GM18499 (cell line): ENCODE measurements at regions not wholly inside any gene's neighbourhood (a gene's known extent, or its start where the extent isn't known, plus 50 kb on each side); places are given as distances from the start of the nearest gene placed in this dataset.

Experiments used
- ATAC-seq: cut with Tn5 transposase; IDR thresholded peaks from one replicate; pipeline ENCODE4 v1.9.1; 2021; ENCODE audit warnings: moderate number of reproducible peaks; ENCODE audit not compliant: insufficient read depth, unreplicated experiment

DNA sequence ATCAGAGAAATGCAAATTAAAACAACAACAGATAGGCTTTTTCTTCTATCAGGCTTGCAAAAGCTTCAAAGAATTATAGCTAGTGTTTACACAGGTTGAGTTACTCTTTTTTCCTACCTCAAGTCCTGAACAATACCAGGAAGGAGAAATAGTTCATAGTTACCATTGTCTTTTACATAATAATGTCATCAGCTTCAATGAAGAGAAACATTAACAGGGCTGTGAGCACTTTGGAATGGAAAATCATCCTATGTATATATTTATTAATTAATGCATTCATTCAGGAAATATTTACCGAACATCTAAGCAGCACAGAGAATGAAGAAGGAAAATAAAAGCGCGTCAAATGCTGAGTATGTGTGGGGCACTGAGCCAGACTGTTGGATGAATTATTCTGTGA lies 197.3 kb downstream of the ZBTB18 start:
- no peak for ATAC-seq

DNA sequence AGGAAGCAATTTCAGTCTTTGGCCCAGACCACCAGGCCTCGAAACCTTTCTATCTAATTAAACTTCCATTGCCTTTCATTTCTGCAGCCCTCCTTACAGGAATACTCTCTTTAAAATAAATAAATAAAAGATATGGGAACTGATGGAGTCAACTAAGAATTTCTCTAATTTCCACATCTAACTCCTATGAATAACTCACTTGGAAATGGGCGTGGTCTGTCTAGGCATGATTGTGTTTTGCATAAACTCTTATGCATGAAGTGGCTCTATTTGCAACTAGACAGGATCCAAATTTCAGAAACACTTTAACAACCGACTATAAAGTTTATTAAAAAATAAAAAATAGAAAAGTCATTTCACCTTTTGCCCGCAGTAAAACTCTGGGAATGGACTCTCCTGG lies 199.5 kb downstream of the ADSS2 start:
- no peak for ATAC-seq

DNA sequence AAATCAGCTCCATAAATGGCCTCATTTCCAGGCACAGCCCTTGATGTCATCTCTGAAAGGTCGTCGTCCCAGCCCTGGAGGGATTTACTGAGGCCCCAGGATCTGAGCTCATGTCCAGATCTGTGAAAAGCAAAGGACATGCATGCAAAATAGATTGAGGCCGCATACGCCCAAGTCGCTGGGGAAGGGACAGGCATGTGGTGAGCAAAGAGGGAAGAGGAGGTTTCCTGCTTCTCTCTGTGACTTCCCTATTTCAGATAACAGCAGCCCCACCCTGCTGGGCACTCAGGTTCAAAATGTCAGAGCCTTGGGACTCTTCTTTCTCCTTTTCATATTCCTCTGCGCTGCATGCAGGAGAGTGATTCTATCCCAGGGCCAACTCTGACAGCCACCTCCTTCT lies 197.2 kb downstream of the ADSS2 start:
- ATAC-seq: peak; percentile 57

DNA sequence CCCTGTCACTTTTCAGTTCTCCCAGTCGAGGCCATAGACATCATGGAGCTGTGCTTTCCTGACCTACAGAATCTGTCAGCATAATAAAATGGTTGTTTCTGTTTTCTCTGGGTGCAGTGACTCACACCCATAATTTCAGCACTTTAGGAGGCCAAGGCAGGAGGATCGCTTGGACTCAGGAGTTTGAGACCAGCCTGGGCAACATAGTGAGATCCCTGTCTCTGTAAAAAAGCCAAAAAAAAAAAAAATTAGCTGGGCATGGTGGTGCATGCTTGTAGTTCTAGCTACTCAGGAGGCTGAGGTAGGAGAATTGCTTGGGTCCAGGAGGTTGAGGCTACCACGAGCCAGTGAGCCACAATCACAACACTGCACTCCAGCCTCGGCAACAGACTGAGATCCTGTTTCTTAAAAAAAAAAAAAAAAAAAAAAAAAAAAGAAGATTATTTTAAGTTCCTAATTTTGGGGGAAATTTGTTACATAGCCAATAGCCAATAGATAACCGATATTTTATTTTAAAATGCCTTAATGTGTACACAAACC lies 196.2 kb downstream of the ADSS2 start:
- no peak for ATAC-seq

DNA sequence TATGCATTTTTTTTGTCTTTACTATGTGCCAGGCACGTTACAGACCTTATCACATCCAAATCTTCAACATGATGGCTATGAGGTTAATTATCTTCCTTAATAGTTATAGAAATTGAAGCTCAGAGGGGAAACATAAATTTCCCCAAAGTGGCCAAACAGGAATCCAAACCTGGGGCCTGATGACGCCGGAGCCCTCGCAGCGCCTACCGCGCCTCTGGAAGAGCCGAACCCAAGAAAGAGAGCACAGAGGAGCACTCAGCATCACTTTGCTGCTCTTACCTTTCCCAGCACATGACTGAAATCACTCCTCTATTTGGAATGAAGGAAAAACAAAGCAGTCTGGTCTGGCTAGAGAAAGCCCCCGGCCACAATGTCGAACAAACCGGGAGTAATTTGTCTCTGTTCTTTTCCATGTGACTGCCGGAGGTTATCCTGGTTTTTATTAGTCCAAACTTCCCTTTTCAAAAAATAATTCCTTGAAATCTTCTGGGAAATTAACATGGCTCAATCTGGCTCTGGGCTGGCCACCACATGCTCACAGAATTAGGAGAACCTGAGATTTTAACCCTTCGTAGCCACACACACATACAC lies 195.5 kb downstream of the ADSS2 start:
- no peak for ATAC-seq

DNA sequence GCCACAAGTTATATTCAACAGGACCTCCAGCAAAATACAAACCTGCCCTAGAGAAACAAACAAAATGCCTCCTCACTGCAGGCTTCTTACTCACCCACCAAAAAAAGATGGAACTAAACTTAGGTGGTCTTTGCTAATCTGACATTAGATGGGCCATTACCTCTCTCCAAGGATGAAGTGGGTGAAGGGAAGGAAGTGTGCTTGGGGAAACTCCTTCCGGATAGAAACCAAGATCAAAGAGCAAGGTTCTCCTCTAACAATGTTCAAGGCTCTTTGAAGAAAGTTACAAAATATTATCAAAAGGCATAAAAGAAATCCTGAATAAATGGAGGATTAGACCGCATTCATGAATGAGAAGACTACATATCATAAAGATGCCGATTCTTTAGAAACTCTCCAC lies 187.5 kb downstream of the ADSS2 start:
- ATAC-seq: no peak

DNA sequence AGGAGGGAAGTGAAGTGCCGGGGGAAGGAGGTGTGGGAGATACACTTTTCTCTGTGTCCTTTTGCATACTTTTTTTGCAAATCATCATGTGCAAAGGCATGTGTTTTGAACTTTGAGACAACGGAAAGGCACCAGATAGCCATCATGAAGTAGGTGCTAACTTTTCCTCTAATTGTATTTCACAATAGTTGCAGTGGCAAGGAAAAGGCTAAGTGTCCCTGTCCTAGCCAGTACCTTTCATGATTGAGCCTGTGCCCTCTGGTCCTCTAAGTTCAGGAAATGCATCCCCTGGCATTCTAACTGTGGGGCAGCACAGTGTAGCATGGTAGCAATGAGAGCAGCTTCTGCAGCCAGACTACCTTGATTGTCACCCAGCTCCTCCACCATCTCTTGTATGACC lies 186.2 kb downstream of the ADSS2 start:
- ATAC-seq: no peak

DNA sequence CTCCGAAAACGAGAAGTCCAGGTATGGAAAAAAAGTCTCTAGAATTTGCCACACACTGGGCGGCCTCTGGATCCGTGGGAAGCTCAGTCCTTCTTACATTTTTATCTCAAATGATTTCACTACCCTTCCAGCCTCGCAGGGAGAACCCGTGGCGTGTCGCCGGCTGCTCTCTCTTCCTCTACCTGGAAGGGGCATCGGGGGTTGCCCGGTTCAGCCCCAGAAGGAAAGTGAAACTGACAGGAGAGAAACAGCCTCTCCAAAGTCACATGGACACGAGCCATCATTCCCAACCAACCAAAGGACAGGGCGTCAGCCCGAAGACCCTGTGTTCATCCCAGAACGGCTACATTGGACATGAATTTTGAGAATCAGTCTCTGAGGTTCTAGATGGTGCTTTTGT lies 182.5 kb downstream of the ADSS2 start:
- ATAC-seq: no peak

DNA sequence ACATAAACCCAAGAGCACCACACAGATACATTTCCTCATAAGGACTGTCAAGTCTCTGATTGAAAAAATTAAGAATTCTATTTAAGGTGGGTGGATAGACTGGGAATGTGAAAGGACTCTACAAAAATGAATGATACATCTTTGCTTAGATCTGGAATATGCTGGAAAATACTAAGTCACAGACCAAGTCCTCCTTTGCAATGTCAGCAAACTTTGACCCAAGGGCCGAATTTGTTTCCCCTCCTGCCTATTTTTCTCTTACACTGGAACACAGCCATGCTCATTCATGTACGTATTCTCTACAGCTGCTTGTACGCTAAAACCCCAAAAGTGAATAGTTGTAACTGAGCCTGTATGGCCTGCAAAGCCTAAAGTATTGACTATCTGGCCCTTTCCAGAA lies 180.7 kb downstream of the ADSS2 start:
- ATAC-seq: no peak

DNA sequence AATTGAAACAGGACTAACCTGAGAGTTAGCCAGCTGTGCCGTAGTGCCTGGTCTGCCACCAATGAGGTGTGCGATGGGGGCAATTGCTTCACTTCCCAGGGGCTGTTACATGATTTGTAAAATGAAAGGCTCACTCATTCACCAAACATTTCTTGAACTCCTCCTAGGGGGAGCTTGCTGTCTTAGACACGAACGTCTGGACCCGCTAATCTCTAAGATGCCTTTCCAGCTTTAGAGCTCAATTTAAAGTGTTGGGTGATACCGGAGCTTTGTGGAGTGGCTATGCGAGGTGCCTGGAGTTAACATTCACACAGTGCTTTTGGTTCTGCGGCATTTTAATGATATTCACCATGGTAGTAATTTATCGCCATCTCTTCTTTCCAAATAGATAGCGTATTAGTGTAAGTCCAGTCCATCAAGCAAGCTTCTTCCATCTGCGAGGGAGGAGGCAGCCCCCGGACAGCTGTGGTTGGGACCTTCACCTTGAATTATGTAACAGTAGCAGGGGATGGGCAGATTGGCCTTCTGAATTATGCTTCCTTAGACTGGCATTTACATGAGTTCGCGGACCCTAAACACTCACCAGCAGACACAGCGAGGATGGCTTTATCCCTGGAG lies 179.9 kb downstream of the ADSS2 start:
- no peak for ATAC-seq

DNA sequence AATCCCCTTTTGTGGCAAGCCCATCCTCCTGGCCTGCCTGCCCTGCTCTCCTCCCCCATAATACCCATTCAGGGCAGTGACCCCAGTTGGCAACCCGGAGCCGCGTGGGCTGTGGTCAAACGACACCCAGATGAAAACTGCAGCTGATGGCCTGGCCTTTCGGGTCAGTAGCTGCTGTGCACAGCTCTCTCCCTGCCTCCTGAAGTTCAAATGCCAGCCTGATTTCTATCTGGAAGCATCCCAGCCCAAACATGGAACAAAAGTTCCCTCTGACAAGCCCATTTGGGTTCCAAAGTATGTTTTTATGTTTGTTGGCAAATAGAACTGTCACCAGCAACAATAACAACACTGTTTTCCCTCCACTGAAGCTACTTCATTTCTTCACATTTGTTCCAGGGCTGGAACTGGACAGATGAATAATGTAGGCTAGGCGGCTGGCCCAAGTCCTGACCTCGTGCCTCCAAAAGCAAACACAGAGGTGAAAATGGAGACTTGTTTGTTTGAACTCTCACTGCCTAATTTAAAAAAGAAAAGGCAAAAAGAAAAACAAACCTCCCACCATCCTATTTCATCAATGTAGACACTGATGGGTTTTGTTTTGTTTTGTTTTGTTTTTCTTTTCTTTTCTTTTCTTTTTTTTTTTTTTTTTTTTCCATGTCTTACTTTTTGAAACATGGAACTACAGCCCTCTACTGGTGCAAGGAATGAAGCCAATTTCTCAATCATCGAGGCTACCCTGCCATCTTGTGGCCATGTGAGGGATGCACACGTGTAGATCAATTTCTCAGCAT lies 179.0 kb downstream of the ADSS2 start:
- ATAC-seq: no peak

DNA sequence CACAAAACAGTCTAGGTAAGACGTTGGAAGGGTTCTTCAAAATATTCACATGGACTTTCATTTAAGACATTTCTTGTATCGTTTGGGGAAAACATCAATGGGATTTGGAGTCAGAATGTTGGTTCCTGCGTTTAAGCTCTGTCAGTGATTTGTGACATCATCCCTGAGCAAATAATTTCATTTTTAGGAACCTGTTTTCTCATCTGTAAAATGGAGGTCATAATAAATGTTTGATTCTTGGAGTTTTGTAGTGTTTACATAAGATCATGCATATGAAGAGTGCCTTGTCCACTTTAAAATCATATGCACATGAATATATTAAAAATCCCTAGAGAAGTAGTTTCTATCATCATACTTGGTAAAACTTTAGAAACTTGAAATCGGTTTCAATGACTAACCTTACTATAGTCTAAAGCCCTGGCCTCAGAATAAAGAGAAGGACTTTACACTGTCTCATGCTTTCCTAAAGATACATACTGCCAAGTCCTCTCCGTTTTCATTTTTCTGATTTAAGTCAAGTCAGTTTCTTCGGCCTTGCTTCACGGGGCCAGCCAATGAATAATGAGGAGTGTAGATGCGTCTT lies 178.4 kb downstream of the ADSS2 start:
- ATAC-seq: no peak

DNA sequence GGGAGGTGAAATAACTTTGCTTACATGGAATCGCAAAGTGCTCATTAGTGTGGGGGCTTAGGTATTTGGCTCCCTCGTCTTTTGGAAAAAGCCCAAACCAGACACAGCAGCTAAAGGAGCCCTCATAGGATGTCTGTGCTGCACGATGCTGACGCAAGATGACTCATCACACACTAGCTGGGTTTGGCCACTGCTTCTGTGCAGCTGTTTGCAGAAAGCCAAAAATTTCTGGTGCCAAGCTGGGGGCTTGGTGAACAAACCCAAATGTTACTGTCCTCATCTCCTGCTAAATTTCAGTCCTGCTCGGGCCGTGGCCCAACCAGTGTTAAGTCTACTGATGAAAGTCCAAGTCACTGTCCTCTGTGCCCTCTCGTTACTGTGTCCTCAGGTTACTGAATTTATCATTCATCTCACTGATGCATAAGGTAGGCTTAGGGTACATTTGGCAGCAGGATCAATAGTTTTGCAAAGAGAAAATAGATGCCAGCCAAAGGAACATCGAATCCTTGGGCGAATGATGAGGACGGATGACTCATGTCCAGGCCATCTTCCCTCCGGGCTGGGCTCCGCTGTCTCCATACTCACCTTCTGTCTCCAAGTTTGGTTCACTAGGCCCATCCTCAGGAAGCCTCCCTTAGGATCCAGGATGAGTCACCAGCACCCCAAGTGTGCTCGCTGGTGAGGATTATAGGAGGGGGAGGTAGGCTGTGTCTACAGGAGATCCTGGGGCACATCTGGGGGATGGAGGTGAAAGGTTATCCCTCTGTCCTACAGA lies 177.7 kb downstream of the ADSS2 start:
- no peak for ATAC-seq

DNA sequence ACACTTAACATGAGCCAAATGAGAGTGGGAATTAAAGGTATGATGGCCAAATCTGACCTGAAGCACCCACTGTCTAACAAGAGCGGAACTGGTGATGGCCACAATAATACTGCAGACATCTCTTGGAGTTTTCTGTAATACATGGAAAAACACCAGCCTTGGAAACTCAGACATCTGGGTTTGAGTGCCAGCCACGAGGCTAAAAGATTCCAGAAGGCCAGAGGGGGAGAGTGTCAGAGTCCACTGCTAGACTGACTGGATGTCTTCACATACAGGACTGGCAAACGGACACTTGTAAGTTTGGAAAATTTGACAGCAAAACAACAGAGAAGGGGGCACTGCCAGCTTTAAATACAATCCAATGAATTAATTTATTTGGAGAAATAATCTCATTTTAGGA lies 175.1 kb downstream of the ADSS2 start:
- ATAC-seq: no peak

DNA sequence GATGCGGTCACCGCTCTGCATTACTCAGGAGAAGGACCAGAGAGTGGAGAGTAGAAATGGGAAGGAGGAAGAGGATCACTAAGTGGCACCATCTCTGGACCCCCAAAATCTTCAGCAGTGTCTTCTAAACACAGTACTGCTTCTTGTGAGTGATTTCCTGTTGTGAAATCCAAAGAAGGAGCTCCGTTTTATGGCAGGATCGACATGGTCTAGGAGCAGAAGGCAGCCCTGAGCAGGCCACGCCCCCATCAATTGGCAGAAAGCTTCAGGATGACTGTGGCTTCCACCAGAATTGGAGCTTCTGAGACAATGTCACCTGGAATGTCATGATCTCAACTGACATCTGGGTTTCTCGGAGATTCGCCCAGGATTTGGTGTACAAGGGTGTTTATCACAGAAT lies 171.5 kb downstream of the ADSS2 start:
- ATAC-seq: no peak

DNA sequence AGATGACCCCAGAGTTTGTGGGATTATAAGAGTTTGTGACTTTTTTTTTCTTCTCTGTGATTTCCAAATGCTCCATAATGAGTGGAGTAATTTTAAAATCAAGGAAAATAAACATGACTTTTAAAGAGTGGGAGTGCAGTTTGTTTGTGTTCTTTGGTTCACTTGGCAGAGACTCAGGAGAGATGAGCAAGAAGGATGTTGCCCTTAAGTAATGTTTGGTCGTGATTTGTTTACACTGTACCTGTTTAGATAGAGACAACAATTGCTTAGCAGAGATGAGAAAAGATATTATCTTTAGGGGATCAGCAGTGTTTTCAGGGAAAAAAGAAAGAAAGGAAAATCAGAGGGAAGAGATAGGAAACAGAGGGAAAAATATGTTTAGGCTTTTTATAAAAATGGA lies 170.8 kb downstream of the ADSS2 start:
- ATAC-seq: no peak

DNA sequence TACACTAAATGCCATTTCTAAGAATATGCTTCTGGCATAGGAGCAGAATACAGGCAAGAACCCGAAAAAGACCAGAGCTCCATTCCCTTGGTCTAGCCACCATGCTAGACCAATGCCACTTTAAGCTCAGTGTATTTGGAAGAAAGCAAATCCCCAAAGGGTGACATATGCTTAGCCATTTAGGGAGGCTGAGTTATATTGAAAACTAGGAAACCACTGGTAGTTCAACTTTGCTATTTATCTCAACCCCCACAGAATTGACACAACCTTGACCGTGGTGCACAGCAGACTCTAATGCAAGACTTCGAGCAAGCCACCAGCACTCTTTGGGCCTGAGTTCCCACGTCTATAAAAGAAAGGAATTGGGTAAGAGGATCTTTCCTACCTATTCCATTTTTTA lies 167.9 kb downstream of the ADSS2 start:
- no peak for ATAC-seq

DNA sequence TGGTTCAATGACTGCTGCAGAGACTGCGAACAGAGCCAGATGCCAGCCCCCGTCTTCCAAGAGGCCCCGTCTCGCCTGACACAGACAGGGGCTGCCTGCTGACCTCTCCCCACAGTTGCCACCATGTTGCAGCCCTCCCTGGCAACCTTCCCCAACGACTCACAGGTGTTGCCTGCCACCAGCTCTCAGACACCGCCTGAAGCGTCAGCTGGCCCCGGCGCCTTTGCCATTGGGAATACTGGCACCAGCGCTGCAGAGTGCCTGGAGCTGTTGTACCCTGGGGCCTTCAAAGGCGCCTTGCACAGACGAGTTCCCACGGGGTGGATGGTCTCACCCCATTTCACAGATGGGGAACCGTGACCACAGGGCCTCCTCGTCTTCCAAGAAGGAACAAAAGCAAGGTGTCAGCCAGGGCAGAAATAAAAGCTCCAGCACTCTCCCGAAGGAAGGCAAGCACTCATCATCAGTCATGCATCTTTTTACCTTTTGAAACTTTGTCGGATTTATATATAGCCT lies 167.0 kb downstream of the ADSS2 start:
- ATAC-seq: no peak

DNA sequence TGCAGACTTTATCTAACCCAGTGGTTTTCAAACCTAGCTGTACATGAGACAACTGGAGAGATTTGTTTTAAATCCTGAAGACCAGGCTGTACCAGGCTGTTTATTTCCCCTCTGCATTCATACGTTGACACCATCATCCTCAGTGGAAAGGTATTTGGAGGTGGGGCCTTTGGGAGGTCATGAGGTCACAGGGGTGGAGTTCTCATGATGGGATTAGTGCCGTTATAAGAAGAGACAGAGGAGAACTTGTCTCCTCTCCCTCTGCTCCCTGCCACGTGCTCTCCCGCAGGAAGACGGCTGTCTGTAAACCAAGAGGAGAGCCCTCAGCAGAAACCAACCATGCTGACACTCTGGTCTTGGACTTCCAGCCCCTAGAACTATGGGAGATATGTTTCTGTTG lies 165.4 kb downstream of the ADSS2 start:
- no peak for ATAC-seq

DNA sequence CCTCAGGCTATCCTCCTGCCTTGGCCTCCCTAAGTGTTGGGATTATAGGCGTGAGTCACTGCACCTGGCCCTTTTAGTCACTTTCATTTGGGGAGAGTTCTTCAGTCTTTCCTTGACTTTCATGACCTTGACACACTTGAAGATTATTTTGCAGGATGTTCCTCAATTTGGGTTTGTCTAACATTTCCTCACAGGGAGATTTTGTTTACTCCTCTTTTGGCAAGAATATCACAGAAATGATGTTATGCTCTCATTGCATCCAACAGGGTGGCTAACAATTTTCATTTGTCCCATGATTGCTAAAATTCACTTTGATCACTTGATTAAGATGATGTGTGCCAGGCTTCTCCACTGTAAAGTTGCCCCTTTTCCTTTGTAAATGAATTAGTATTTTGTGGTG lies 164.0 kb downstream of the ADSS2 start:
- no peak for ATAC-seq
